SK-N-MC (cell line): ENCODE measurements at regions not wholly inside any gene's neighbourhood (a gene's known extent, or its start where the extent isn't known, plus 50 kb on each side); places are given as distances from the start of the nearest gene placed in this dataset.
A peak's percentile ranks its signal among the peaks of the same experiment; 100 is the strongest.

Experiments used
- DNase-seq: peaks from one replicate; pipeline ENCODE4 v3.0.0-alpha.2; 2011; ENCODE audit warnings: low read depth, low spot score
- H3K27ac ChIP-seq: fragments of 200-600 bp; sonication (generic); 2 replicates; pipeline ENCODE4 v1.5.1; 2016; ENCODE audit warnings: mixed run types
- H3K36me3 ChIP-seq: fragments of 200-600 bp; sonication (generic); 2 replicates; pipeline ENCODE4 v1.6.1; 2017; ENCODE audit warnings: antibody characterized with exemption, low read length, mixed read lengths; ENCODE audit not compliant: insufficient read depth
- H3K4me3 ChIP-seq: fragments of 200-600 bp; sonication (generic); 2 replicates; pipeline ENCODE4 v1.5.1; 2016
- H3K9ac ChIP-seq: fragments of 200-600 bp; sonication (generic); 2 replicates; pipeline ENCODE4 v1.8.0; 2017; ENCODE audit warnings: mixed run types, mixed read lengths; ENCODE audit not compliant: insufficient read length
- H3K9me3 ChIP-seq: fragments of 200-600 bp; sonication (generic); 2 replicates; pipeline ENCODE4 v1.6.1; 2017; ENCODE audit warnings: low read depth, mild to moderate bottlenecking, antibody characterized with exemption, low read length, moderate library complexity, mixed read lengths
- EZH2 ChIP-seq: fragments of 200-600 bp; sonication (generic); IDR thresholded peaks from one replicate; pipeline ENCODE4 v1.6.1; 2017; ENCODE audit warnings: antibody characterized with exemption
- FOXP2 ChIP-seq: optimal IDR thresholded peaks from 2 replicates; pipeline ENCODE3; 2011; ENCODE audit warnings: mild to moderate bottlenecking, moderate library complexity; ENCODE audit not compliant: insufficient read depth; ENCODE audit errors: extremely low read length, control extremely low read depth
- POLR2AphosphoS5 ChIP-seq: IDR thresholded peaks from 2 replicates; pipeline ENCODE4 v1.6.1; 2012; ENCODE audit warnings: mild to moderate bottlenecking, low read depth, low read length, borderline replicate concordance

- no peak for TF ChIP-seq POLR2AphosphoS5
- TF ChIP-seq EZH2 = no peak
- TF ChIP-seq FOXP2 = no peak
- H3K36me3 ChIP-seq = no peaks in the 10 kb centered on the region
- no peaks in the 10 kb centered on the region for H3K9me3 ChIP-seq
- H3K9ac ChIP-seq = no peak overlapping the region
- no peak overlapping the region for H3K4me3 ChIP-seq
- no peak for DNase-seq
- H3K27ac ChIP-seq = no peak overlapping the region
Measured at GRCh38 chr1:38436749-38437148, 390.2 kb upstream of the POU3F1 start.

DNA sequence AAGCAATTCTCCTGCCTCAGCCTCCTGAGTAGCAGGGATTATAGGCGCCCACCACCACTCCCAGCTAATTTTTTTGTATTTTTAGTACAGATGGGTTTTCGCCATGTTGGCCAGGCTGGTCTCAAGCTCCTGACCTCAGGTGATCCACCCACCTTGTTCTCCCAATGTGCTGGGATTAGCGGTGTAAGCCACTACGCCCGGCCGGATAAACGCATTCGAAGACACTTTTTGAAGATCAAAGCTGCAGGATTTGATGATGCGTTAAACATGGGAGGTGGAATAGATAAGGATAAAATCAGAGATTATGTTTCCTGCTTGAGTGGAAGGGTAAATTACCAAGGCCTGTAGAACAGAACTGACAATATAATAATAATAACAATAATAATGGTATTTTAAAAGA is 389.4 kb upstream of the POU3F1 start:
- no peak overlapping the region for H3K9ac ChIP-seq
- H3K27ac ChIP-seq = no peak overlapping the region
- no peak for TF ChIP-seq POLR2AphosphoS5
- TF ChIP-seq FOXP2 = no peak
- TF ChIP-seq EZH2 = no peak
- no peaks in the 10 kb centered on the region for H3K9me3 ChIP-seq
- DNase-seq = no peak
- H3K36me3 ChIP-seq = no peaks in the 10 kb centered on the region
- no peak overlapping the region for H3K4me3 ChIP-seq

GRCh38 chr1:38433084-38433722 is 386.6 kb upstream of the POU3F1 start:
- no peak overlapping the region for H3K9ac ChIP-seq
- H3K9me3 ChIP-seq = no peaks in the 10 kb centered on the region
- H3K27ac ChIP-seq = no peak overlapping the region
- TF ChIP-seq FOXP2 = no peak
- TF ChIP-seq EZH2 = no peak
- no peak for TF ChIP-seq POLR2AphosphoS5
- no peak overlapping the region for H3K4me3 ChIP-seq
- no peak for DNase-seq
- no peaks in the 10 kb centered on the region for H3K36me3 ChIP-seq

GRCh38 chr1:38431535-38432376 is 385.2 kb upstream of the POU3F1 start:
- H3K4me3 ChIP-seq = no peak overlapping the region
- no peaks in the 10 kb centered on the region for H3K9me3 ChIP-seq
- H3K9ac ChIP-seq = no peak overlapping the region
- H3K36me3 ChIP-seq = no peaks in the 10 kb centered on the region
- no peak for DNase-seq
- no peak for TF ChIP-seq FOXP2
- TF ChIP-seq EZH2 = no peak
- no peak for TF ChIP-seq POLR2AphosphoS5
- no peak overlapping the region for H3K27ac ChIP-seq

DNA sequence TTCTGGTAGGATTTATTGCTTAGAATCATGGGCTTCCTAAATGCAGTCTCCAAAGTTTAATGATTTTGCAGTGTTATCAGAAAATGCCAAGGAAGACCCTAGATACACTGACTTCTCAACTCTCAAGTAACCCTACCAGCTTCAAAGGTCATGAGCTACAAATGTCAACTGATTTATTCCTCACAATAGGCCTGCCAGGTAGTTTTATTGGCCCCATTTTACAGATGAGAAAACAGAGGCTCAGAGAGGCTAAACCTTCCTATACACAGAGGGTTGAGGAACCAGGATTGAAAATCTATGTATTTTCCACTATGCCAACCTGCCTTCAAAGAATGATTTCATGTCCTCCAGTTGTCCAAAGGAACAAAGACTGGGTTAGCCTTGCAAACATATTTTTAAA is 384.4 kb upstream of the POU3F1 start:
- no peak overlapping the region for H3K9ac ChIP-seq
- no peak overlapping the region for H3K4me3 ChIP-seq
- H3K27ac ChIP-seq = no peak overlapping the region
- no peaks in the 10 kb centered on the region for H3K36me3 ChIP-seq
- TF ChIP-seq FOXP2 (no peak), EZH2 (no peak), POLR2AphosphoS5 (no peak)
- no peaks in the 10 kb centered on the region for H3K9me3 ChIP-seq
- DNase-seq = no peak

DNA sequence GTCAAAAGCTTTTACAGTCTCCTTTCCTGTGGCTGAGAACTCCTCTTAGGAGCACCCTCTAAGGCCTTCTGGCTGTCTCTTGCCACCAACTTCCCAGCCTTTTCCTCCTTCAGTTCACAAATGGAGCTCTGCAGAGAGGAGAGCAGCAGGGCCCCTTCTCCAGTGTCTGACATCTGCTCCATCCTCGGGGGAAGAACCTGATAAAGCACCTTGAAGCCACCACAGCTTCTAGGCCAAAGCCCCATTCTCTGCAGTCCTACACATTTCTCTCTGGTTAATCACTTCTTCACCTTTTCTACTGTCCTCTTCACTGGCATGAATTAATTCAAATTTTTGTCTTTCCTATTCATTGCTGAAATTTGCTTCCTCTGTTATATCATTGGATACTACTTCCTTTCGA is 378.1 kb upstream of the POU3F1 start:
- no peak for DNase-seq
- Histone ChIP-seq H3K4me3 (no peak overlapping the region), H3K9me3 (no peaks in the 10 kb centered on the region), H3K36me3 (no peaks in the 10 kb centered on the region), H3K9ac (no peak overlapping the region), H3K27ac (no peak overlapping the region)
- TF ChIP-seq POLR2AphosphoS5 = no peak
- no peak for TF ChIP-seq FOXP2
- no peak for TF ChIP-seq EZH2

GRCh38 chr1:38420666-38421065 is 374.1 kb upstream of the POU3F1 start:
- TF ChIP-seq FOXP2 (no peak), POLR2AphosphoS5 (no peak), EZH2 (no peak)
- H3K9ac ChIP-seq = no peak overlapping the region
- peak overlapping the region; percentile 28; the same call in 1 of the 2 replicates for H3K4me3 ChIP-seq
- peak; percentile 72 for DNase-seq
- H3K27ac ChIP-seq = no peak overlapping the region
- H3K9me3 ChIP-seq = no peaks in the 10 kb centered on the region
- no peaks in the 10 kb centered on the region for H3K36me3 ChIP-seq

DNA sequence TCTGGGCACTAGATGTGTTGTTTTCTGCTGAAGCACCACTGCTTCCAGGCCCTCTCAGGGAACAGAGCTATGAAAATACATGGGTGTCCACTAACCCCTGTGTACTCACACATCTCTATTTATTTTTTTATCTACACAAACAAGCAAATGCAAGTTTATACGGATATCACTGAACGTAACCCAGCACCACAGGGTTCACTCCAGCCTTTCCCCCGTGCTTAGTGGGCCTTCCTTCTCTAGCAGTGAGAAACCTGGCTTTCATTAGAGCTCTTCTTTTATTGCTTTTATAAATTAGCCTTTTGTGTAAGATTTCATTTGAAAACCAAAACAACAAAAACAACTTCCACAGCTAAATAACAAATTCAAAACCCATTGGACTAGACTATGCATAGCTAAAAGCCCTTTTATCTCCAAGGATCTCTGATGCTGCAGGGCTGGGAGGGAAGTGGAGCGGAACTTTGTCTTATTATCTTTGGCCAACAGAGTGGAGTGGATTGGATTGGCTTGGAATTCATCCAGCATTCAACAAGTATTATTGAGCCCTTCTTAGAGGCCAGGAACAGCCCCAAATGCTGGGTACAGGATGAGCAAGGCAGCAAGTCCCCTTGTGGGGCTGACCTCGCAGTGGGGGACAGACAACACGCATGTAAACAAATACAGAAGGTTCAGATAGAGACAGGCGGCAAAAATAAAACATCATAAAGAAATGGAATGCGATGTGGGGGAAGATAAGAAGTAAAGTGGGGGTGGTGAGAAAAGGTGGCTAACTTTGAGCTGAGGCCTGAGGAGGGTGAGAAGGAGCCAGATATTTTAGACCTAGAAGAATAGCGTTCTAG is 371.8 kb upstream of the POU3F1 start:
- H3K27ac ChIP-seq = no peak overlapping the region
- no peak for DNase-seq
- no peaks in the 10 kb centered on the region for H3K36me3 ChIP-seq
- H3K9me3 ChIP-seq = no peaks in the 10 kb centered on the region
- no peak overlapping the region for H3K4me3 ChIP-seq
- TF ChIP-seq POLR2AphosphoS5 (no peak), FOXP2 (no peak), EZH2 (no peak)
- H3K9ac ChIP-seq = no peak overlapping the region
